Right hindlimb (tissue), 1 donor: ENCODE measurements at regions not wholly inside any gene's neighbourhood (a gene's known extent, or its start where the extent isn't known, plus 50 kb on each side); places are given as distances from the start of the nearest gene placed in this dataset.
"Not testable (repeated sequence)": the region's sequence is repeated elsewhere in the genome, so short reads cannot be mapped to it uniquely, and the experiment has no call there.

Source experiments
- DNase-seq: peaks from one replicate; pipeline ENCODE4 v3.0.0-alpha.2; 2018

- no peak for DNase-seq
Observed at GRCh38 chr4:71212216-71212615, 126.6 kb upstream of the SLC4A4 start.

- DNase-seq: no peak
Observed at GRCh38 chr4:71214578-71214977, 124.2 kb upstream of the SLC4A4 start.

- DNase-seq: no peak
Observed at GRCh38 chr4:71216316-71216959, 122.4 kb upstream of the SLC4A4 start.

- DNase-seq: no peak
Observed at GRCh38 chr4:71217688-71218087, 121.1 kb upstream of the SLC4A4 start.

GRCh38 chr4:71220848-71221247, 118.0 kb upstream of the SLC4A4 start:
- DNase-seq: not testable (repeated sequence)

GRCh38 chr4:71221510-71222466, 117.0 kb upstream of the SLC4A4 start:
- no peak for DNase-seq

GRCh38 chr4:71222661-71223060, 116.2 kb upstream of the SLC4A4 start:
- DNase-seq: no peak

- DNase-seq: peak; percentile 60
Observed at GRCh38 chr4:71229477-71230270, 109.1 kb upstream of the SLC4A4 start.

GRCh38 chr4:71230271-71231128, 108.3 kb upstream of the SLC4A4 start:
- DNase-seq: peak; percentile 20

GRCh38 chr4:71231129-71232055, 107.4 kb upstream of the SLC4A4 start:
- peak; percentile 92 for DNase-seq

GRCh38 chr4:71232056-71232430, 106.8 kb upstream of the SLC4A4 start:
- no peak for DNase-seq

GRCh38 chr4:71232846-71233245, 106.0 kb upstream of the SLC4A4 start:
- no peak for DNase-seq

- DNase-seq: no peak
Observed at GRCh38 chr4:71235311-71236201, 103.3 kb upstream of the SLC4A4 start.

GRCh38 chr4:71236226-71236625, 102.6 kb upstream of the SLC4A4 start:
- DNase-seq: no peak

GRCh38 chr4:71237641-71238040, 101.2 kb upstream of the SLC4A4 start:
- no peak for DNase-seq

GRCh38 chr4:71239365-71239764, 99.5 kb upstream of the SLC4A4 start:
- no peak for DNase-seq

- DNase-seq: no peak
Observed at GRCh38 chr4:71240094-71240493, 98.7 kb upstream of the SLC4A4 start.

- peak; percentile 46 for DNase-seq
Observed at GRCh38 chr4:71241501-71242288, 97.1 kb upstream of the SLC4A4 start.
